Breast epithelium (tissue), 3 donors: ENCODE measurements at regions not wholly inside any gene's neighbourhood (a gene's known extent, or its start where the extent isn't known, plus 50 kb on each side); places are given as distances from the start of the nearest gene placed in this dataset.

Experiments
- POLR2A ChIP-seq: fragments of 450-650 bp; IDR thresholded peaks from one replicate; pipeline ENCODE4 v1.6.1; 2016; ENCODE audit warnings: antibody characterized with exemption, mild to moderate bottlenecking, moderate library complexity
- POLR2AphosphoS5 ChIP-seq, 3 donors: sonication (generic); formaldehyde crosslinking; IDR thresholded peaks; one replicate each; pipeline ENCODE4 v1.6.1; 2017; ENCODE audit warnings: antibody characterized with exemption in 3 of 3
- TF ChIP-seq, protein P1 (sequence below), 3 donors: fragments of 450-650 bp; IDR thresholded peaks; one replicate each; pipeline ENCODE4 v1.5.1; 2016 to 2017; ENCODE audit warnings: antibody characterized with exemption in 3 of 3, mild to moderate bottlenecking in 3 of 3, moderate library complexity in 3 of 3

DNA sequence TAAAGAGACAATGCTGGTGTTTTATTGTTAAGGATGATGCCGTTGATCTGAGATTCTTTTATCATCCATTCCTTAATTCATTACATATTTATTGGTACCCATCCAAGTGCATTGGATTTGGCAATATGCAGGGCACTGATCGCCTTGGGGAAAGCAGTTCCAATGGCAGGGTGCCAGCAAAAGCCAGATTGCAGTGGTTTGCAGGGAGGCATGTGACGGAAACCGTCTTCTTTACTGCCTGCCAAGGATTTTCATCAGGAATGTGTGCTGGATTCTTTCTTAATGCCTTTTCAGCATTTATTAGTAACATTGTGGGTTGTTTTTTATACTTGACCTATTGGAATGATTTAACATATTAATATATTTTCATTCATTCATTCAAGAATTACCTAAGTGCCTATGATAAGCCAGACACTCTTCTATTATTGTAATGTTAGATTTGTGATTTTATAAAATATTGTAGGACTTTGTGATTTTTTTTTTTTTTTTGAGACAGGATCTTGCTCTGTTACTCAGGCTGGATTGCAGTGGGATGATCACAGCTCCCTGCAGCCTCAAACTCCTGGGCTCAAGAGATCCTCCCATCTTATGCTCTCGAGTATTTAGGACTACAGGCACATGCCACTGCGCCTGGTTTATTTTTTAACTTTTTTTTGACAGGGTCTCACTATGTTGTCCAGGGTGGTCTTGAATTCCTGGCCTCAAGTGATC, 93.4 kb upstream of the TNRC6A start:
- TF ChIP-seq, protein P1, sequence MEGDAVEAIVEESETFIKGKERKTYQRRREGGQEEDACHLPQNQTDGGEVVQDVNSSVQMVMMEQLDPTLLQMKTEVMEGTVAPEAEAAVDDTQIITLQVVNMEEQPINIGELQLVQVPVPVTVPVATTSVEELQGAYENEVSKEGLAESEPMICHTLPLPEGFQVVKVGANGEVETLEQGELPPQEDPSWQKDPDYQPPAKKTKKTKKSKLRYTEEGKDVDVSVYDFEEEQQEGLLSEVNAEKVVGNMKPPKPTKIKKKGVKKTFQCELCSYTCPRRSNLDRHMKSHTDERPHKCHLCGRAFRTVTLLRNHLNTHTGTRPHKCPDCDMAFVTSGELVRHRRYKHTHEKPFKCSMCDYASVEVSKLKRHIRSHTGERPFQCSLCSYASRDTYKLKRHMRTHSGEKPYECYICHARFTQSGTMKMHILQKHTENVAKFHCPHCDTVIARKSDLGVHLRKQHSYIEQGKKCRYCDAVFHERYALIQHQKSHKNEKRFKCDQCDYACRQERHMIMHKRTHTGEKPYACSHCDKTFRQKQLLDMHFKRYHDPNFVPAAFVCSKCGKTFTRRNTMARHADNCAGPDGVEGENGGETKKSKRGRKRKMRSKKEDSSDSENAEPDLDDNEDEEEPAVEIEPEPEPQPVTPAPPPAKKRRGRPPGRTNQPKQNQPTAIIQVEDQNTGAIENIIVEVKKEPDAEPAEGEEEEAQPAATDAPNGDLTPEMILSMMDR (IDR thresholded peaks at IDR 0.05), result no peak
- no peak for TF ChIP-seq POLR2A
- TF ChIP-seq POLR2AphosphoS5 (IDR thresholded peaks at IDR 0.05), result peak; percentile 68 to 92 (median 86)
